ENCODE measurements at regions not wholly inside any gene's neighbourhood (a gene's known extent, or its start where the extent isn't known, plus 50 kb on each side); places are given as distances from the start of the nearest gene placed in this dataset.

- TF ChIP-seq EP300 (IDR thresholded peaks at IDR 0.05), result no peak
- no peak for TF ChIP-seq CTCF (IDR thresholded peaks at IDR 0.05)
- no peak for TF ChIP-seq POLR2A (IDR thresholded peaks at IDR 0.05; ENCODE audit: low read depth)
These were observed 77.5 kb downstream of the MAGED4 start for GRCh38 chrX:52262195-52262546.
